ENCODE measurements at regions not wholly inside any gene's neighbourhood (a gene's known extent, or its start where the extent isn't known, plus 50 kb on each side); places are given as distances from the start of the nearest gene placed in this dataset.

- Mint-ChIP-seq H3K36me3 (ENCODE audit: insufficient read depth, unreplicated experiment) (no peaks in the 10 kb centered on the region), H3K9me3 (ENCODE audit: unreplicated experiment) (peaks cover 7% of the 10 kb centered on the region), H3K4me3 (ENCODE audit: unreplicated experiment) (no peak overlapping the region), H3K27me3 (ENCODE audit: insufficient read depth, unreplicated experiment) (no peaks in the 10 kb centered on the region), H3K27ac (ENCODE audit: low read depth, unreplicated experiment) (no peak overlapping the region), H3K4me1 (ENCODE audit: insufficient read depth, unreplicated experiment) (no peaks in the 10 kb centered on the region)
- POLR2A ChIA-PET: no interaction called here
- CTCF ChIA-PET: no interaction called here
- intact Hi-C loops (cut with micrococcal nuclease): no loop called here
- no peak for TF ChIP-seq CTCF (IDR thresholded peaks at IDR 0.05; ENCODE audit: unreplicated experiment)
- no TSS peak for BruUV-seq (replicated peaks)
- DNase-seq (ENCODE audit: unreplicated experiment): no peak
These were observed 85.8 kb upstream of the ST6GALNAC5 start for GRCh38 chr1:76781447-76781846.

- intact Hi-C loops (cut with micrococcal nuclease): no loop called here
- Mint-ChIP-seq H3K4me1 (ENCODE audit: insufficient read depth, unreplicated experiment) (no peaks in the 10 kb centered on the region), H3K36me3 (ENCODE audit: insufficient read depth, unreplicated experiment) (no peaks in the 10 kb centered on the region), H3K27ac (ENCODE audit: low read depth, unreplicated experiment) (no peak overlapping the region), H3K27me3 (ENCODE audit: insufficient read depth, unreplicated experiment) (no peaks in the 10 kb centered on the region), H3K9me3 (ENCODE audit: unreplicated experiment) (peaks cover 7% of the 10 kb centered on the region), H3K4me3 (ENCODE audit: unreplicated experiment) (no peak overlapping the region)
- ChIA-PET CTCF (no interaction called here), POLR2A (interaction anchor here (1.2 kb wide), 1 partner anchor 9 kb away, joined by 3 read pairs; no protein-coding TSS in a partner anchor)
- no TSS peak for BruUV-seq (replicated peaks)
- no peak for TF ChIP-seq CTCF (IDR thresholded peaks at IDR 0.05; ENCODE audit: unreplicated experiment)
- DNase-seq (ENCODE audit: unreplicated experiment): peak; percentile 80
These were observed 84.5 kb upstream of the ST6GALNAC5 start for GRCh38 chr1:76782809-76783208.

- DNase-seq (ENCODE audit: unreplicated experiment): no peak
- BruUV-seq (replicated peaks): no TSS peak
- H3K4me3 Mint-ChIP-seq (ENCODE audit: unreplicated experiment): no peak overlapping the region
- no peak for TF ChIP-seq CTCF (IDR thresholded peaks at IDR 0.05; ENCODE audit: unreplicated experiment)
- ChIA-PET POLR2A (no interaction called here), CTCF (interaction anchor here (1.4 kb wide), 1 partner anchor 11 kb away, joined by 4 read pairs; no protein-coding TSS in a partner anchor)
- intact Hi-C loops (cut with micrococcal nuclease): no loop called here
- no peaks in the 10 kb centered on the region for H3K4me1 Mint-ChIP-seq (ENCODE audit: insufficient read depth, unreplicated experiment)
- no peaks in the 10 kb centered on the region for H3K36me3 Mint-ChIP-seq (ENCODE audit: insufficient read depth, unreplicated experiment)
- peaks cover 7% of the 10 kb centered on the region for H3K9me3 Mint-ChIP-seq (ENCODE audit: unreplicated experiment)
- H3K27ac Mint-ChIP-seq (ENCODE audit: low read depth, unreplicated experiment): no peak overlapping the region
- no peaks in the 10 kb centered on the region for H3K27me3 Mint-ChIP-seq (ENCODE audit: insufficient read depth, unreplicated experiment)
These were observed 82.8 kb upstream of the ST6GALNAC5 start for GRCh38 chr1:76784502-76784901.

GRCh38 chr1:76786222-76786621, 81.1 kb upstream of the ST6GALNAC5 start:
- peaks cover 7% of the 10 kb centered on the region for H3K9me3 Mint-ChIP-seq (ENCODE audit: unreplicated experiment)
- H3K27me3 Mint-ChIP-seq (ENCODE audit: insufficient read depth, unreplicated experiment): no peaks in the 10 kb centered on the region
- ChIA-PET CTCF (no interaction called here), POLR2A (no interaction called here)
- no peak overlapping the region for H3K27ac Mint-ChIP-seq (ENCODE audit: low read depth, unreplicated experiment)
- no peaks in the 10 kb centered on the region for H3K4me1 Mint-ChIP-seq (ENCODE audit: insufficient read depth, unreplicated experiment)
- BruUV-seq (replicated peaks): no TSS peak
- no peaks in the 10 kb centered on the region for H3K36me3 Mint-ChIP-seq (ENCODE audit: insufficient read depth, unreplicated experiment)
- DNase-seq (ENCODE audit: unreplicated experiment): no peak
- H3K4me3 Mint-ChIP-seq (ENCODE audit: unreplicated experiment): no peak overlapping the region
- intact Hi-C loops (cut with micrococcal nuclease): no loop called here
- TF ChIP-seq CTCF (IDR thresholded peaks at IDR 0.05; ENCODE audit: unreplicated experiment): no peak

All from MCF 10A (cell line).